ENCODE measurements at regions not wholly inside any gene's neighbourhood (a gene's known extent, or its start where the extent isn't known, plus 50 kb on each side); places are given as distances from the start of the nearest gene placed in this dataset.

DNA sequence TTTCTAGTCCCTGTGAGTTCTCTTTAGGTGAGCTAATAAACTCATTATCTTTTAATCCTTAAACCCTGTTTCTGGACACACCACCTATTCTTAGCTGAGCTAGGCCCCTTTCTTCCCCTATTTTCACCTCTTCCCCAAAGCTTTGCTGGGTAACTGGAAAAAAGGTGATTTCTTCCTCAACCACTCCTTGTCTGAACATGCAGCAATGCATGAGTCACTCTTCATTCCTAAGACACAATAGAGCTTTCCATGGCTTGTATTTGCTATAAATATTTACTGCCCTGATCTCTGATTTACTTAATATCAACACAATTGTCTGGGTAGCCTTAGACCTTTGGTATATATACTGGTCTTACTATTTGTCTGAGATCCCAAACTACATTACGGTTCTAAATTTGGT, 370.9 kb downstream of the KLF5 start:
- CTCF ChIA-PET: interaction anchor here (0.7 to 1.8 kb wide), 3 partner anchors 35 to 369 kb away, joined by 3 to 4 read pairs (median 3); no protein-coding TSS in a partner anchor
- peak; percentile 87 for DNase-seq (ENCODE audit: unreplicated experiment)

GRCh38 chr13:73428706-73429105, 369.9 kb downstream of the KLF5 start:
- Mint-ChIP-seq H3K4me1 (ENCODE audit: insufficient read depth, unreplicated experiment) (peaks cover 41% of the 10 kb centered on the region), H3K36me3 (ENCODE audit: insufficient read depth, unreplicated experiment) (peaks cover 9% of the 10 kb centered on the region), H3K27ac (ENCODE audit: low read depth, unreplicated experiment) (peak overlapping the region; percentile 79), H3K27me3 (ENCODE audit: insufficient read depth, unreplicated experiment) (no peaks in the 10 kb centered on the region), H3K4me3 (ENCODE audit: unreplicated experiment) (no peak overlapping the region), H3K9me3 (ENCODE audit: unreplicated experiment) (peaks cover 31% of the 10 kb centered on the region)
- no TSS peak for BruUV-seq (replicated peaks)
- peak; percentile 43 for DNase-seq (ENCODE audit: unreplicated experiment)
- intact Hi-C loops (cut with micrococcal nuclease): no loop called here
- ChIA-PET CTCF (no interaction called here), POLR2A (interaction anchor here (1.0 to 6.3 kb wide), 7 partner anchors 38 to 371 kb away, joined by 3 to 56 read pairs (median 8); partner anchors contain the start of gene KLF5)
- TF ChIP-seq, protein P1, sequence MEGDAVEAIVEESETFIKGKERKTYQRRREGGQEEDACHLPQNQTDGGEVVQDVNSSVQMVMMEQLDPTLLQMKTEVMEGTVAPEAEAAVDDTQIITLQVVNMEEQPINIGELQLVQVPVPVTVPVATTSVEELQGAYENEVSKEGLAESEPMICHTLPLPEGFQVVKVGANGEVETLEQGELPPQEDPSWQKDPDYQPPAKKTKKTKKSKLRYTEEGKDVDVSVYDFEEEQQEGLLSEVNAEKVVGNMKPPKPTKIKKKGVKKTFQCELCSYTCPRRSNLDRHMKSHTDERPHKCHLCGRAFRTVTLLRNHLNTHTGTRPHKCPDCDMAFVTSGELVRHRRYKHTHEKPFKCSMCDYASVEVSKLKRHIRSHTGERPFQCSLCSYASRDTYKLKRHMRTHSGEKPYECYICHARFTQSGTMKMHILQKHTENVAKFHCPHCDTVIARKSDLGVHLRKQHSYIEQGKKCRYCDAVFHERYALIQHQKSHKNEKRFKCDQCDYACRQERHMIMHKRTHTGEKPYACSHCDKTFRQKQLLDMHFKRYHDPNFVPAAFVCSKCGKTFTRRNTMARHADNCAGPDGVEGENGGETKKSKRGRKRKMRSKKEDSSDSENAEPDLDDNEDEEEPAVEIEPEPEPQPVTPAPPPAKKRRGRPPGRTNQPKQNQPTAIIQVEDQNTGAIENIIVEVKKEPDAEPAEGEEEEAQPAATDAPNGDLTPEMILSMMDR (IDR thresholded peaks at IDR 0.05; ENCODE audit: unreplicated experiment): no peak

More for the DNA sequence above, 370.9 kb downstream of the KLF5 start:
- peak overlapping the region; percentile 38 for H3K4me3 Mint-ChIP-seq (ENCODE audit: unreplicated experiment)
- H3K27me3 Mint-ChIP-seq (ENCODE audit: insufficient read depth, unreplicated experiment): no peaks in the 10 kb centered on the region
- no TSS peak for BruUV-seq (replicated peaks)
- H3K36me3 Mint-ChIP-seq (ENCODE audit: insufficient read depth, unreplicated experiment): peaks cover 9% of the 10 kb centered on the region
- peaks cover 31% of the 10 kb centered on the region for H3K9me3 Mint-ChIP-seq (ENCODE audit: unreplicated experiment)
- intact Hi-C loops (cut with micrococcal nuclease): no loop called here
- TF ChIP-seq, protein P1 (IDR thresholded peaks at IDR 0.05; ENCODE audit: unreplicated experiment): no peak
- POLR2A ChIA-PET: interaction anchor here (0.6 to 6.3 kb wide), 23 partner anchors 8 to 372 kb away, joined by 3 to 56 read pairs (median 3); partner anchors contain the start of gene KLF5
- H3K4me1 Mint-ChIP-seq (ENCODE audit: insufficient read depth, unreplicated experiment): peaks cover 48% of the 10 kb centered on the region
- H3K27ac Mint-ChIP-seq (ENCODE audit: low read depth, unreplicated experiment): peak overlapping the region; percentile 89

- CTCF ChIA-PET: no interaction called here
- peak overlapping the region; percentile 79 for H3K27ac Mint-ChIP-seq (ENCODE audit: low read depth, unreplicated experiment)
- no TSS peak for BruUV-seq (replicated peaks)
- H3K36me3 Mint-ChIP-seq (ENCODE audit: insufficient read depth, unreplicated experiment): peaks cover 9% of the 10 kb centered on the region
- peak overlapping the region; percentile 7 for H3K4me3 Mint-ChIP-seq (ENCODE audit: unreplicated experiment)
- peaks cover 31% of the 10 kb centered on the region for H3K9me3 Mint-ChIP-seq (ENCODE audit: unreplicated experiment)
- H3K27me3 Mint-ChIP-seq (ENCODE audit: insufficient read depth, unreplicated experiment): no peaks in the 10 kb centered on the region
- intact Hi-C loops (cut with micrococcal nuclease): no loop called here
- POLR2A ChIA-PET: interaction anchor here (0.7 to 6.3 kb wide), 6 partner anchors 19 to 370 kb away, joined by 3 to 56 read pairs (median 10); partner anchors contain the start of gene KLF5
- H3K4me1 Mint-ChIP-seq (ENCODE audit: insufficient read depth, unreplicated experiment): peaks cover 36% of the 10 kb centered on the region
- DNase-seq (ENCODE audit: unreplicated experiment): peak; percentile 81
- TF ChIP-seq, protein P1 (IDR thresholded peaks at IDR 0.05; ENCODE audit: unreplicated experiment): no peak
Measured at GRCh38 chr13:73428137-73428536, 369.3 kb downstream of the KLF5 start.

DNA sequence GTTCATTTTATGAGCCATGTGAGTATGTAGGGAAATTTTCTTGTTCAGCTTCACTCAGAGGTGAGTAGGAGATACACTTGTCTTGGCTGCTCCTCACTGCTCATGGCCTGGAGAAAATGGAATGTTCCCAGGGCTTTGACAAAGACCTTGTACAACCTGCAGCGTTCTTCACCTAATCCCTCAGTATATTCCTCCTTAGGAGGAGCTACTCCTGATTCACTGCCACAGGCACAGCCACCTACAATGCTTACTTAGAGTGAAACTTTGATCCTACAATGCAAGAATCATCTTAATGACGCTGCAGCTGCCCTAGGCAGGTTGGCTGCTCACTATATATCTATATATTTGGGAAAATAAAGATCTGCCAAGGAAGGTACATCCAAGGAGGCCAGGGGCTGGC, 364.2 kb downstream of the KLF5 start:
- DNase-seq (ENCODE audit: unreplicated experiment): no peak
- H3K27me3 Mint-ChIP-seq (ENCODE audit: insufficient read depth, unreplicated experiment): no peaks in the 10 kb centered on the region
- ChIA-PET POLR2A (interaction anchor here (0.6 to 5.2 kb wide), 8 partner anchors 9 to 572 kb away, joined by 3 to 72 read pairs (median 13); partner anchors contain the start of gene KLF5), CTCF (interaction anchor here (0.5 to 3.4 kb wide), 7 partner anchors 9 to 645 kb away, joined by 3 to 10 read pairs (median 4); no protein-coding TSS in a partner anchor)
- peaks cover 9% of the 10 kb centered on the region for H3K36me3 Mint-ChIP-seq (ENCODE audit: insufficient read depth, unreplicated experiment)
- TF ChIP-seq, protein P1 (IDR thresholded peaks at IDR 0.05; ENCODE audit: unreplicated experiment): no peak
- H3K4me3 Mint-ChIP-seq (ENCODE audit: unreplicated experiment): no peak overlapping the region
- peaks cover 30% of the 10 kb centered on the region for H3K4me1 Mint-ChIP-seq (ENCODE audit: insufficient read depth, unreplicated experiment)
- BruUV-seq (replicated peaks): no TSS peak
- H3K9me3 Mint-ChIP-seq (ENCODE audit: unreplicated experiment): peaks cover 20% of the 10 kb centered on the region
- intact Hi-C loops (cut with micrococcal nuclease): loop anchor here (5.0 kb wide), 1 partner anchor 279 kb away; no protein-coding TSS in a partner anchor
- H3K27ac Mint-ChIP-seq (ENCODE audit: low read depth, unreplicated experiment): peak overlapping the region; percentile 86
